Cardiac septum (tissue), 1 donor: ENCODE measurements at regions not wholly inside any gene's neighbourhood (a gene's known extent, or its start where the extent isn't known, plus 50 kb on each side); places are given as distances from the start of the nearest gene placed in this dataset.

Source experiments
- DNase-seq: peaks from one replicate; pipeline ENCODE4 v3.0.0-alpha.2; 2020; ENCODE audit warnings: low spot score
- intact Hi-C: fragments of 100-400 bp; cut with DNase I; formaldehyde crosslinking; loops from one replicate; pipeline ENCODE4 v1.14.0; 2022
- donor health status: DM: no; HTN: no; CAD: no.

DNA sequence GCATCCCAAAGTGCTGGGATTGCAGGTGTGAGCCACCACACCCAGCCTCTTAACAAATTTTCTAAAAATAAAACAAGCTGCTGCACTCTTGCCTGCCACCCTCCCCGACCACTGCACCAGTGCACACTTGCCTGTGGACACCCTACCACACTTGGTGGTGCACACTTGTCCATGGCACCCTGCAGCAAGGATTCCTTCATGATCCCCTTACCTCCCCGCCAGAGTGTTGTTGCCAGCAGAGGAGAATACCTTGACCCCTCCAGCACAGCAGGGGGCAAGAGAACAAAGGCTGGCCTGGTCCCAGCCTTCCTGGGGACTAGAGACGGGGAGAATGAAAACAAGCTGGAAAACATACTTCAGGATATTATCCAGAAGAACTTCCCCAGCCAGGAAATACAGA lies 65.9 kb upstream of the KCND2 start:
- no peak for DNase-seq
- intact Hi-C loops = no loop called here

DNA sequence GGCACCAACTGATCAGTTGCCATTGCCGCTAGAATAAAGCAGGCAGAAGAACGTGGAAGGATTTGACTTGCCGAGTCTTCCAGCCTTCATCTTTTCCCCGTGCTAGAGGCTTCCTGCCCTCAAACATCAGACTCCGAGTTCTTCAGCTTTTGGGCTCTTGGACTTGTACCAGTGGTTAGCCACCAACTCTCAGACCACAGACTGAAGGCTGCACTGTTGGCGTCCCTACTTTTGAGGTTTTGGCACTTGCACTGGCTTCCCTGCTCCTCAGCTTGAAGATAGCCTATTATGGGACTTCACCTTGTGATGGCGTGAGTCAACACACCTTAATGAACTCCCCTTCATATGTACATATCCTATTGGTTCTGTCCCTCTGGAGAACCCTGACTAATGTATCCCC lies 57.3 kb upstream of the KCND2 start:
- intact Hi-C loops = no loop called here
- DNase-seq = no peak

DNA sequence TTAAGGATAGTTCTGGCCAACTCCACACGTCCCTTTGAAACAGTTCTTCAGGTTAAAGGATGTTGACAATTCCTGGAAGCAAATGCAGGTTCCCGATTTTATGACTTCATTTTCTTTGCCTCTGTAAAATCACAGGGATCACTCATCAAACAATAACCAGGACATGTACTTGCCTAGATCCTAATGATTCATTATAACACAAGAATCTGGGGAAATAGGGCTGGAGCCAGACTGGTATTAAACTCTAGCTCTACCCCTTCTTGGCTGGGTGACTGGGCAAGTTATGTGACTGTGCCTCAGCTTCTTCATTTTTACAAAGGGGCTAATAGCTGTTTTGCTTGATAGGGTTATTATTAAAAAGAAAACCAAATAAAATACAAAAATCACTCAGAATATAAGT lies 56.0 kb upstream of the KCND2 start:
- DNase-seq = no peak
- intact Hi-C loops = no loop called here

DNA sequence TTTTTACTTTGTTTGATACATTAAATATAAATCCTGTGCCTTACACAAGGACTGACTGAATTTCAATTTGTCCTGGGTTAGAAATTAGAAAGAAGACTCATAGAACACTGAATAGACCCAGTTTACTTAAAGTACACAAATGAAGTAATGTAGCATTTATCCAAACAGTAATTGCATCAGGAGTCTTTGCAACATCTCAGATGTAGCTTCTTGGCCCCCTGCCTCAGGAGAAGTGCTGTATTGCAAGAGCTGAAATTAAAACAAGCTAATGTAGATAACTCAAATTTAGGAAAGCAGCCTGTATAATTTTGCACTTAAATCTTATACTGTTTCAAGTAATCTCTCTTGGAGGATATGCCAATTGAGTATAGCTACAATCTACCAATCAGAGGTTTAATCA lies 54.3 kb upstream of the KCND2 start:
- intact Hi-C loops = no loop called here
- DNase-seq = no peak

DNA sequence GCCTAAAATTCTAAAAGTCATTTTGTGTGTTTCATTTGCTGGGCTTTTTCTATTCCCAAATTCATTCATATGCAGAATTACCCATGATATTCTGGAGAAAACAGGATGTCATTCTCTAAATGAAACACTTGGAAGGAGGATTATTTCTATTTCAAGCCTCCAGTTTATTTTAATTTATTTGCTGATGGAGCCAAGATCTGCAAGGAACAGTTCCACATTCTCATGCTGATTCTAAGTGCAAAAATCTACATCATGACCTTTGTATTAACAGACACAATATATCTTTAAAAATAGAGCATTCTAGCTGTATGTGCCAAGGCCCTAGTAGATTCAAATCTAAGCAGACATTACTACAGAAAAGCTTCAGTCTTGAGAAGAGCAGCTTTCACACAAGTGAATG lies 51.3 kb upstream of the KCND2 start:
- intact Hi-C loops = no loop called here

More for the DNA sequence above, 51.3 kb upstream of the KCND2 start:
- no peak for DNase-seq
